Pancreas (tissue), 10 donors: ENCODE measurements at regions not wholly inside any gene's neighbourhood (a gene's known extent, or its start where the extent isn't known, plus 50 kb on each side); places are given as distances from the start of the nearest gene placed in this dataset.

Experiments
- ATAC-seq, 4 donors: fragments of 200-7000 bp; cut with Tn5 transposase; one replicate each; pipeline versions ENCODE4 v1.8.0 to v1.9.1; 2020; ENCODE audit warnings: mild to moderate bottlenecking in 4 of 4, moderate library complexity in 4 of 4
- DNase-seq, 6 donors: peaks; one replicate each; pipeline ENCODE4 v3.0.0-alpha.2; 2020
- FAIRE-seq: peaks from 2 replicates; lab custom pipeline; 2012; peaks lifted over from hg19 to GRCh38; lab: Jason Lieb, UNC
- H3K27ac ChIP-seq, 4 donors: fragments of 200-600 bp; sonication (generic); 1 replicate in 3 of 4; 2 replicates in 1 of 4; pipeline versions ENCODE4 v1.5.0 to v1.8.0; 2020
- H3K27me3 ChIP-seq, 4 donors: fragments of 200-600 bp; one replicate each; pipeline ENCODE4 v1.8.0; 2021
- H3K36me3 ChIP-seq, 3 donors: fragments of 200-600 bp; sonication (generic) in 1 of 3; one replicate each; pipeline versions ENCODE4 v1.5.0 to v1.8.0; 2020 to 2021
- H3K4me1 ChIP-seq, 3 donors: fragments of 200-600 bp; one replicate each; pipeline ENCODE4 v1.8.0; 2021
- H3K4me3 ChIP-seq, 4 donors: fragments of 200-600 bp; sonication (generic) in 2 of 4; one replicate each; pipeline versions ENCODE4 v1.5.0 to v1.8.0; 2020 to 2021
- H3K9me3 ChIP-seq, 4 donors: fragments of 200-600 bp; one replicate each; pipeline ENCODE4 v1.8.0; 2021
- WGBS, 2 donors: extraction: QIAGEN DNeasy Blood & Tissue Kit; methylation state at CpG; one replicate each; pipeline ENCODE4 v1.1.7; 2013; 5-methylcytosine and 5-hydroxymethylcytosine counted together
- intact Hi-C, 3 donors: fragments of 100-400 bp; cut with DNase I; formaldehyde crosslinking; loops; one replicate each; pipeline versions ENCODE4 v1.11.1 to v1.14.2; 2022
- TF ChIP-seq, protein P1 (sequence below), 4 donors: fragments of 200-600 bp; sonication (generic) in 3 of 4; IDR thresholded peaks; one replicate each; pipeline versions ENCODE4 v1.5.0 to v1.8.0; 2021; ENCODE audit warnings: antibody characterized with exemption in 4 of 4
- donor health status: healthy with polysubstance abuse.
- donor health status: DM: no; HTN: no; CAD: no; lungs with moderate emphysema.
- donor health status: DM: no; HTN: no; CAD: no.
- donor health status: control.
- donor health status: control.
- donor health status: Bipolar disorder and iron deficiency.
- donor health status: DM: yes; HTN: yes; CAD: no.
- donor health status: DM: no; HTN: no; CAD: no.
- donor health status: DM: no; HTN: no; CAD: no.
- donor health status: DM: yes; HTN: yes; CAD: no.

DNA sequence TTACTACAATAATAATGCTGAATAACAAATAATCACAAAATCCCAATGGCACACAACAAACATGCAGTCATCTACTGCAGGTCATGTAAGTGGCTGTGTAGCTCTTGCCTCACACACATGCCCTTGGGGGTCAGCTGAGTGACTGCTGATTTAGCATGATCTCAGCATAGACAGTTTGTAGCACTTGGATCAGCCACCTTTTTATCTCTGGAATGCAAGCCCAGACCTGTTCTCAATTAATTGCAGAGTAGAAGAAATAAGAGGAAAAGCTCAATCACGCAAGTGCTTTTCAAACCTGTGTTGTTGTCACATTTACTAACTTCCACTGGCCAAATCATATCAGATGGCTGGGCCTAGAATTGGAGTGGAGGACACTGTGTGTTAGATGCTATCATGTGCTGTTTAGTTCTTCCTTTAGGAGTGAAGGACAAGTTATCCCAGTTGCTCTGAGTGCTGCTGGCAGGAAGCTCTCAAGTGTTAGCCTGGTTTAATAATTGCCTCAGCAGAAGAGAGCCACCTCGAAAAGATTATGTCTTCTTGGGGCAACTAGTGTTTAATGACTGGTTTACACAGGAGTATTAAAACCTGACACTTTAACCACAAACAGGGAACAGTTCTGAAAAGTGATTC lies 128.3 kb upstream of the EPHA5 start:
- no peak overlapping the region for H3K4me3 ChIP-seq
- no peaks in the 10 kb centered on the region for H3K9me3 ChIP-seq
- no peak overlapping the region for H3K27ac ChIP-seq
- H3K4me1 ChIP-seq: no peaks in the 10 kb centered on the region
- H3K27me3 ChIP-seq: no peaks in the 10 kb centered on the region
- H3K36me3 ChIP-seq: no peaks in the 10 kb centered on the region
- DNase-seq (no peak), ATAC-seq (no peak), FAIRE-seq (no peak)
- intact Hi-C loops: no loop called here
- TF ChIP-seq, protein P1, sequence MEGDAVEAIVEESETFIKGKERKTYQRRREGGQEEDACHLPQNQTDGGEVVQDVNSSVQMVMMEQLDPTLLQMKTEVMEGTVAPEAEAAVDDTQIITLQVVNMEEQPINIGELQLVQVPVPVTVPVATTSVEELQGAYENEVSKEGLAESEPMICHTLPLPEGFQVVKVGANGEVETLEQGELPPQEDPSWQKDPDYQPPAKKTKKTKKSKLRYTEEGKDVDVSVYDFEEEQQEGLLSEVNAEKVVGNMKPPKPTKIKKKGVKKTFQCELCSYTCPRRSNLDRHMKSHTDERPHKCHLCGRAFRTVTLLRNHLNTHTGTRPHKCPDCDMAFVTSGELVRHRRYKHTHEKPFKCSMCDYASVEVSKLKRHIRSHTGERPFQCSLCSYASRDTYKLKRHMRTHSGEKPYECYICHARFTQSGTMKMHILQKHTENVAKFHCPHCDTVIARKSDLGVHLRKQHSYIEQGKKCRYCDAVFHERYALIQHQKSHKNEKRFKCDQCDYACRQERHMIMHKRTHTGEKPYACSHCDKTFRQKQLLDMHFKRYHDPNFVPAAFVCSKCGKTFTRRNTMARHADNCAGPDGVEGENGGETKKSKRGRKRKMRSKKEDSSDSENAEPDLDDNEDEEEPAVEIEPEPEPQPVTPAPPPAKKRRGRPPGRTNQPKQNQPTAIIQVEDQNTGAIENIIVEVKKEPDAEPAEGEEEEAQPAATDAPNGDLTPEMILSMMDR (IDR thresholded peaks at IDR 0.05): no peak
- 62 to 63% methylated on average over 2 of the region's 2 CpGs for WGBS, 2 donors

DNA sequence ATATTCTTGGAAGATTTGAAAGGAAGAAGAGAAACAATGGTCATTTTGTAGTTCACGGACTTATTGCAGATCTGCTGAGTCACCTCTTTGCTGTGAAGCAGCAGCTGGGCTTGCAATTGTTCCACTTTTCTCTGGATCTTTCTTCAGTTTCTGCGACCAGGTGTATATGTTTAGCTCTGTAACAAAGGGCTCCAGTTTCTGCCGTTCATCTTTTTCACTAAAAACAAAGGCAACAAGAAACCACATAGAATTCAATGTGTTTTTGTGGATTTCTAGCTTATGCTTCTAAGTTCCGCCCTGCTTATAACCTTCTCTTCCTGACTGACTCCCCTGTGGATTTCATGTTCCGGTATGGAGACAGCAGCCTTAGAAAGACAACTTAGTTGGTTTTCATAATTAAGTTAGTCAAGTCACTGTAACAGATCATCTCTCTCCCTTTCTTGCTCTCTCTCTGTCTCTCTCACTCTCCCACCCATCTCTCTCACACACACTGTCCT lies 121.6 kb upstream of the EPHA5 start:
- intact Hi-C loops: no loop called here
- ATAC-seq (peak in 3 of 4 donors; percentile 38 to 87 (median 78)), FAIRE-seq (no peak), DNase-seq (peak in 1 of 6 donors; percentile 20)
- no peaks in the 10 kb centered on the region for H3K9me3 ChIP-seq
- TF ChIP-seq, protein P1 (IDR thresholded peaks at IDR 0.05): no peak
- H3K27ac ChIP-seq: no peak overlapping the region
- no peaks in the 10 kb centered on the region for H3K27me3 ChIP-seq
- peak overlapping the region in 1 of 4 donors; percentile 4 for H3K4me3 ChIP-seq
- no peaks in the 10 kb centered on the region for H3K36me3 ChIP-seq
- WGBS, 2 donors: 35 to 41% methylated on average over 5 of the region's 5 CpGs
- H3K4me1 ChIP-seq: no peaks in the 10 kb centered on the region

DNA sequence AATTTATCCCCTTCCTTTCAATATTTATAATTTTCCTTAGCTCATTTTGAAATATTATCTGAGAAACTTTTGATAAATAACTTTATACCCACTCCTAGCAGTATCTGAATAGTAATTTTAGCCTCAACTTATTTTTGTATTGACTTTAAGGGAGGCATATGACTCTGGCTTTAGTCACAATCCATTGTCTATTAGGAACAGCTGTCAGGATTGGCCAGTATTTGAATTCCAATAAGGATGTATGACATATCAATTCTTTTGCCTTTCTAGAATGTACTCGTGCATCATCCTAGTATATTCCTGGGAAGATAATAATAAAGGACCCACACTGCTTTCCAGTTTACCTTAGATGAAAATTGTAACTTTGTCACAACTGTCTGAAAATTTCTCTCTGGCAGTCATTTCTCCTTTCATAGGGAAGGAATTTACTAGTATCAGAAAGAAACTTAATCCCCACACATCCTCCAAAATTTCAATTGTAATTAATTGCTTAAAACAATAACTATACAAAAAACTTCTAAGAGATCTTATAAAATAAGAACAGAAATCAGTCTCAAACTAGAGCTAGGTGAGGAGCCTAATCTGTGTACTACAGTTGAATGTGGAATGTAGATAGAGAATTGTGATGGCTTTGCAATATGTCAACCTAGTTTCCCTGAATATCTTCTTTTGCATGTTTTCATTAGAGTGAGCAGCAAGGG lies 121.0 kb upstream of the EPHA5 start:
- TF ChIP-seq, protein P1 (IDR thresholded peaks at IDR 0.05): no peak
- Histone ChIP-seq H3K9me3 (no peaks in the 10 kb centered on the region), H3K4me3 (no peak overlapping the region), H3K27ac (no peak overlapping the region), H3K27me3 (no peaks in the 10 kb centered on the region), H3K36me3 (no peaks in the 10 kb centered on the region), H3K4me1 (no peaks in the 10 kb centered on the region)
- intact Hi-C loops: no loop called here
- peak in 3 of 4 donors; percentile 9 to 22 (median 11) for ATAC-seq
- 47 to 69% methylated on average over 1 of the region's 1 CpG for WGBS, 2 donors
- no peak for FAIRE-seq
- no peak for DNase-seq

DNA sequence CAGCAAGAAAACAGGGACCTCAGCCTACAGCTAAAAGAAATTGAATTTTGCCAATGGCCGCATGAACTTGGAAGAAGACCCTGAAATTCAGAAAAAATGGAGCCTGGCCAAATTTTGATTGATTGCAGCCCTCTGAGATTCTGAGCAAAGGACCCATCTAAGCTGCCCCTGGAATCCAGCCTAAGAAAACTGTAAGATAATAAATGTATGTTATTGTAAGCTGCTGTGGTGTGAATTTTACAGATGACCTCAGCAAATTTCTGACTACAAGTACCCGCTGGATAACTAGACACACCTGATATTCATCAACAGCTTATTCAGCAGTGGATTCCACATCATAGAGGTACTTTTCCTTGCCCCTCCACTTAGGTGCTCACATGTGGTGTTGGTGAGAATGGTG lies 119.5 kb upstream of the EPHA5 start:
- H3K9me3 ChIP-seq: no peaks in the 10 kb centered on the region
- no peaks in the 10 kb centered on the region for H3K27me3 ChIP-seq
- DNase-seq (no peak), ATAC-seq (no peak), FAIRE-seq (no peak)
- no peaks in the 10 kb centered on the region for H3K4me1 ChIP-seq
- no peak overlapping the region for H3K4me3 ChIP-seq
- H3K27ac ChIP-seq: no peak overlapping the region
- intact Hi-C loops: no loop called here
- TF ChIP-seq, protein P1 (IDR thresholded peaks at IDR 0.05): no peak
- no peaks in the 10 kb centered on the region for H3K36me3 ChIP-seq
- WGBS, 2 donors: 64 to 67% methylated on average over 2 of the region's 2 CpGs

DNA sequence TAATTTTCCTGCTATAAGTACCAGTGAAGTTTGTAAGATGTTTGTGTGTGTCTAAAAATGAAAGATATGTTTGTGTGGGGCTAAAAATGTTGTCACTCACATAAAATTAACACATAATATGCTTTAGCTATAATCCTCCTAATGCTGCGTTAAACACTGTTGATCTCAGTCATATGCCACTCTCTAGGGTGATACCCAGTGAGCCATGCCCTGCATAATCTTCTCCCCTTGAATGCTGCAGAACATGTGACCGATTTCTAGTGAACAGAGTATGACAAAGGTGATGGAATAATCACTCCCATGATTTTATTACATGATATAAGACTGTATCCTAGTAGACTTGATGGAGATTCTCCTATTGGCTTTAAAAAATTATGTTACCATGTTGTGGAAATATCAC lies 119.1 kb upstream of the EPHA5 start:
- WGBS, 2 donors: 82 to 84% methylated on average over 2 of the region's 2 CpGs
- Histone ChIP-seq H3K36me3 (no peaks in the 10 kb centered on the region), H3K9me3 (no peaks in the 10 kb centered on the region), H3K4me1 (no peaks in the 10 kb centered on the region), H3K27me3 (no peaks in the 10 kb centered on the region), H3K27ac (no peak overlapping the region), H3K4me3 (no peak overlapping the region)
- no peak for ATAC-seq
- no peak for DNase-seq
- intact Hi-C loops: no loop called here
- no peak for FAIRE-seq
- TF ChIP-seq, protein P1 (IDR thresholded peaks at IDR 0.05): no peak
